ENCODE measurements at regions not wholly inside any gene's neighbourhood (a gene's known extent, or its start where the extent isn't known, plus 50 kb on each side); places are given as distances from the start of the nearest gene placed in this dataset.

- H3K27ac ChIP-seq (ENCODE audit: low read length): no peak overlapping the region
- Mint-ChIP-seq H3K27me3 (ENCODE audit: low read depth in 2 of 2) (peaks cover 11 to 17% of the 10 kb centered on the region in 2 donors), H3K9me3 (no peaks in the 10 kb centered on the region), H3K27ac (no peak overlapping the region), H3K4me1 (no peaks in the 10 kb centered on the region), H3K4me3 (no peak overlapping the region), H3K36me3 (no peaks in the 10 kb centered on the region)
- TF ChIP-seq CTCF (IDR thresholded peaks at IDR 0.05): no peak
- H3K9me3 ChIP-seq (ENCODE audit: control insufficient read depth, insufficient read depth, low read length): no peaks in the 10 kb centered on the region
- DNase-seq: no peak
- no peaks in the 10 kb centered on the region for H3K36me3 ChIP-seq (ENCODE audit: control insufficient read depth, insufficient read depth, low read length)
- peaks cover 16% of the 10 kb centered on the region for H3K4me1 ChIP-seq (ENCODE audit: control insufficient read depth, insufficient read depth, low read length)
- no peak for ATAC-seq
- intact Hi-C loops (cut with micrococcal nuclease): no loop called here
- no peak overlapping the region for H3K4me3 ChIP-seq (ENCODE audit: low read length)
- 85% methylated on average over 10 of the region's 10 CpGs for WGBS (ENCODE audit: insufficient coverage)
- H3K27me3 ChIP-seq (ENCODE audit: control insufficient read depth, insufficient read depth, low read length): no peaks in the 10 kb centered on the region
These were observed 75.7 kb upstream of the KLHL25 start for GRCh38 chr15:85870216-85871014.

DNA sequence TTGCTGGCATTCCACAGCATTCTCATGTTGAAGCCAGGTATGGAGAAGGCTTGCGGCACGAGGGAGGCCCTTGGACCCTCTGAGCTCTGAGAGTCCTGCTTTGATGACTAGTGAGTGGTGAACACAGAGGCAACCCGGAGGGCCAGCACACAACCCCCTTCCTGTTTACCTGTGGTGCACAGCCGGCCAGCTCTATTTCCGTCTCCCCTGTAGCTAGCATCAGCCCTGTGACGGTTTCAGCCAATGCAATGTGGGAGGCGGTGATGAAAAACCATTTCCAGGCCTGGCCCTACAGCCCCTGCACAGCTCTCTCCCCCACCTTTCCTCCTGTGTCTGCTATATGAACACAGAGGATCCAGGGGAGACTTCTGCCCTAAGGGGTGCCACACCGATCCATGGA lies 76.8 kb upstream of the KLHL25 start:
- Mint-ChIP-seq H3K36me3 (no peaks in the 10 kb centered on the region), H3K27me3 (ENCODE audit: low read depth in 2 of 2) (peaks cover 14 to 28% of the 10 kb centered on the region in 2 donors), H3K27ac (peak overlapping the region in 1 of 2 donors; percentile 70), H3K9me3 (no peaks in the 10 kb centered on the region), H3K4me3 (no peak overlapping the region), H3K4me1 (no peaks in the 10 kb centered on the region)
- Histone ChIP-seq H3K4me3 (ENCODE audit: low read length) (no peak overlapping the region), H3K9me3 (ENCODE audit: control insufficient read depth, insufficient read depth, low read length) (no peaks in the 10 kb centered on the region), H3K27ac (ENCODE audit: low read length) (no peak overlapping the region), H3K36me3 (ENCODE audit: control insufficient read depth, insufficient read depth, low read length) (no peaks in the 10 kb centered on the region), H3K4me1 (ENCODE audit: control insufficient read depth, insufficient read depth, low read length) (peaks cover 16% of the 10 kb centered on the region), H3K27me3 (ENCODE audit: control insufficient read depth, insufficient read depth, low read length) (no peaks in the 10 kb centered on the region)
- DNase-seq: no peak
- TF ChIP-seq CTCF (IDR thresholded peaks at IDR 0.05): no peak
- WGBS (ENCODE audit: insufficient coverage): 55% methylated on average over 8 of the region's 8 CpGs
- peak in 1 of 3 donors; percentile 42 for ATAC-seq
- intact Hi-C loops (cut with micrococcal nuclease): no loop called here

DNA sequence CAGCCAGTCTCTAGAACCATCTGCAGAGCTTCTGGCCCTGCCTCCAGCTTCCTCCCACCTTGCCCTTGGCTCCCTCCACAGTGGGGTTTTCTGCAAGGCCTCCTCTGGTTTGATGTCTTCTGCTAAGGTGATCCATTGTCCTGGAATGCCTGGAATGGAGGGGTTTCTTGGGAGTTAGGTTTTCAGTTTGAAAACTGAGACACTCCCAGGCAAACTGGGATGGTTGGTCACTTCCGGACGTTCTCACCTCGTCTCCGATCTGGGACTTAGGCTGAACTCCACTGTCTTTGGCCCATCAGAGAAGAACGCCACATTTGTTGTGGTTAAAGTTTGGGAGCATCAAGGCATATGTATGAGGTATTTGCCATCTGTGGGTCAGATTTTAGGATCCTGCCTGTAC lies 77.4 kb upstream of the KLHL25 start:
- no peak overlapping the region for H3K27ac ChIP-seq (ENCODE audit: low read length)
- H3K27me3 ChIP-seq (ENCODE audit: control insufficient read depth, insufficient read depth, low read length): no peaks in the 10 kb centered on the region
- peaks cover 16% of the 10 kb centered on the region for H3K4me1 ChIP-seq (ENCODE audit: control insufficient read depth, insufficient read depth, low read length)
- Mint-ChIP-seq H3K27me3 (ENCODE audit: low read depth in 2 of 2) (peaks cover 14 to 34% of the 10 kb centered on the region in 2 donors), H3K9me3 (no peaks in the 10 kb centered on the region), H3K4me1 (no peaks in the 10 kb centered on the region), H3K4me3 (no peak overlapping the region), H3K36me3 (no peaks in the 10 kb centered on the region), H3K27ac (no peak overlapping the region)
- no peaks in the 10 kb centered on the region for H3K36me3 ChIP-seq (ENCODE audit: control insufficient read depth, insufficient read depth, low read length)
- no peak for ATAC-seq
- WGBS (ENCODE audit: insufficient coverage): 87% methylated on average over 5 of the region's 5 CpGs
- DNase-seq: no peak
- no peak for TF ChIP-seq CTCF (IDR thresholded peaks at IDR 0.05)
- H3K4me3 ChIP-seq (ENCODE audit: low read length): no peak overlapping the region
- intact Hi-C loops (cut with micrococcal nuclease): no loop called here
- no peaks in the 10 kb centered on the region for H3K9me3 ChIP-seq (ENCODE audit: control insufficient read depth, insufficient read depth, low read length)

- intact Hi-C loops (cut with micrococcal nuclease): no loop called here
- no peak overlapping the region for H3K27ac ChIP-seq (ENCODE audit: low read length)
- no peak for ATAC-seq
- Mint-ChIP-seq H3K9me3 (no peaks in the 10 kb centered on the region), H3K36me3 (no peaks in the 10 kb centered on the region), H3K4me1 (peaks cover 0 to 2% of the 10 kb centered on the region in 2 donors), H3K27ac (no peak overlapping the region), H3K4me3 (no peak overlapping the region), H3K27me3 (ENCODE audit: low read depth in 2 of 2) (peaks cover 16 to 49% of the 10 kb centered on the region in 2 donors)
- no peaks in the 10 kb centered on the region for H3K36me3 ChIP-seq (ENCODE audit: control insufficient read depth, insufficient read depth, low read length)
- H3K4me1 ChIP-seq (ENCODE audit: control insufficient read depth, insufficient read depth, low read length): peaks cover 16% of the 10 kb centered on the region
- H3K4me3 ChIP-seq (ENCODE audit: low read length): no peak overlapping the region
- peaks cover 2% of the 10 kb centered on the region for H3K27me3 ChIP-seq (ENCODE audit: control insufficient read depth, insufficient read depth, low read length)
- no peak for DNase-seq
- no peak for TF ChIP-seq CTCF (IDR thresholded peaks at IDR 0.05)
- H3K9me3 ChIP-seq (ENCODE audit: control insufficient read depth, insufficient read depth, low read length): no peaks in the 10 kb centered on the region
- WGBS (ENCODE audit: insufficient coverage): 86% methylated on average over 2 of the region's 2 CpGs
These were observed 79.5 kb upstream of the KLHL25 start for GRCh38 chr15:85874236-85874635.
